HEK293 (cell line): ENCODE measurements at regions not wholly inside any gene's neighbourhood (a gene's known extent, or its start where the extent isn't known, plus 50 kb on each side); places are given as distances from the start of the nearest gene placed in this dataset.

Source experiments
- ATF2 ChIP-seq: fragments of 450-650 bp; formaldehyde crosslinking; IDR thresholded peaks from 2 replicates; pipeline ENCODE4 v1.5.1; 2016; ENCODE audit warnings: missing biosample characterization, missing genetic modification characterization, low read depth
- CTCF ChIP-seq: fragments of 450-650 bp; formaldehyde crosslinking; IDR thresholded peaks from 2 replicates; pipeline ENCODE4 v1.5.1; 2016; ENCODE audit warnings: missing biosample characterization, missing genetic modification characterization
- HOXD13 ChIP-seq: sonication (generic); formaldehyde crosslinking; IDR thresholded peaks from 2 replicates; pipeline ENCODE4 v1.8.0; 2022; ENCODE audit warnings: missing genetic modification reagents, borderline replicate concordance
- REST ChIP-seq: fragments of 450-650 bp; formaldehyde crosslinking; IDR thresholded peaks from 2 replicates; pipeline ENCODE4 v1.5.1; 2016; ENCODE audit warnings: missing biosample characterization, missing genetic modification characterization
- SETDB1 ChIP-seq: IDR thresholded peaks from one replicate; pipeline ENCODE4 v1.6.1; 2017; ENCODE audit warnings: mild to moderate bottlenecking, low read length, moderate library complexity, mixed read lengths; ENCODE audit not compliant: insufficient read length
- ZBTB11 ChIP-seq: fragments of 450-650 bp; formaldehyde crosslinking; conservative IDR thresholded peaks from 2 replicates; pipeline ENCODE4 v1.5.1; 2016; ENCODE audit warnings: low read depth, missing biosample characterization, missing genetic modification characterization
- ZNF10 ChIP-seq: fragments of 450-650 bp; formaldehyde crosslinking; IDR thresholded peaks from 2 replicates; pipeline ENCODE4 v1.5.1; 2017; ENCODE audit warnings: missing biosample characterization, missing genetic modification characterization
- ZNF223 ChIP-seq: fragments of 450-650 bp; formaldehyde crosslinking; IDR thresholded peaks from 2 replicates; pipeline ENCODE4 v1.5.1; 2016; ENCODE audit warnings: missing biosample characterization, missing genetic modification characterization
- ZNF529 ChIP-seq: fragments of 450-650 bp; formaldehyde crosslinking; IDR thresholded peaks from 2 replicates; pipeline ENCODE4 v1.5.1; 2017; ENCODE audit warnings: missing genetic modification characterization, missing biosample characterization; ENCODE audit not compliant: insufficient replicate concordance
- ZNF660 ChIP-seq: fragments of 450-650 bp; IDR thresholded peaks from 2 replicates; pipeline ENCODE4 v1.5.1; 2018; ENCODE audit warnings: missing biosample characterization, mild to moderate bottlenecking, missing genetic modification characterization
- ZNF677 ChIP-seq: fragments of 450-650 bp; IDR thresholded peaks from 2 replicates; pipeline ENCODE4 v1.5.0; 2018; ENCODE audit warnings: missing biosample characterization, mild to moderate bottlenecking, missing genetic modification characterization, moderate library complexity
- ZNF692 ChIP-seq: fragments of 450-650 bp; formaldehyde crosslinking; IDR thresholded peaks from 2 replicates; pipeline ENCODE4 v1.5.1; 2016; ENCODE audit warnings: missing biosample characterization, missing genetic modification characterization

- TF ChIP-seq CTCF (no peak), ZNF529 (tag by site-specific recombination) (no peak), ZNF660 (tag by site-specific recombination) (no peak), ATF2 (tag by site-specific recombination) (no peak), ZNF223 (no peak), HOXD13 (CRISPR knock-in tag) (no peak), ZBTB11 (tag by site-specific recombination) (no peak), ZNF677 (tag by site-specific recombination) (no peak), ZNF692 (no peak), ZNF10 (tag by site-specific recombination) (no peak), REST (tag by site-specific recombination) (no peak), SETDB1 (no peak)
These were observed 255.9 kb downstream of the SPRY1 start for GRCh38 chr4:123652476-123652875.
